ENCODE measurements at regions not wholly inside any gene's neighbourhood (a gene's known extent, or its start where the extent isn't known, plus 50 kb on each side); places are given as distances from the start of the nearest gene placed in this dataset.
"Not testable (repeated sequence)": the region's sequence is repeated elsewhere in the genome, so short reads cannot be mapped to it uniquely, and the experiment has no call there.

- DNase-seq (ENCODE audit: low spot score): no peak
These were observed 488.1 kb upstream of the ARX start for GRCh38 chrX:25503826-25504225.

GRCh38 chrX:25507801-25508200 is 492.0 kb upstream of the ARX start:
- DNase-seq (ENCODE audit: low spot score): no peak

DNA sequence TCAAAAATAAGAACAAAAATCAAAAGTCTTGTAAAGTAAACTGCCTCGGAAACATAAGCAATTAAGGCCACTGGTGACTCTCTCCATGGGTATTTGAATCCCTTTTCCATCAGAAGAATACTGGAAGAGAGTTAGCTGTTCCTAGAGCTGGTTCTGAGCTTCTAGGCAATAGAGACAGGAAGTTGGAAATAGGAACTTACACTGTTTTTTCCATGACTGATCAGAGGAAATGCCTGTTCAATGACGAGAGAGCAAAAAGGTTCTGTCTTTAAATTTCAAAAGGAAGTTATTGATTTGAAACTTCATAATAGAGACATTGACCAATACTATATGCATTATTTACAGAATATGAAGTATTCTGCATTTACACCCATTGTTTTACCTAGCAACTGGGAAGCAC is 503.5 kb upstream of the ARX start:
- DNase-seq (ENCODE audit: low spot score): peak; percentile 45

DNA sequence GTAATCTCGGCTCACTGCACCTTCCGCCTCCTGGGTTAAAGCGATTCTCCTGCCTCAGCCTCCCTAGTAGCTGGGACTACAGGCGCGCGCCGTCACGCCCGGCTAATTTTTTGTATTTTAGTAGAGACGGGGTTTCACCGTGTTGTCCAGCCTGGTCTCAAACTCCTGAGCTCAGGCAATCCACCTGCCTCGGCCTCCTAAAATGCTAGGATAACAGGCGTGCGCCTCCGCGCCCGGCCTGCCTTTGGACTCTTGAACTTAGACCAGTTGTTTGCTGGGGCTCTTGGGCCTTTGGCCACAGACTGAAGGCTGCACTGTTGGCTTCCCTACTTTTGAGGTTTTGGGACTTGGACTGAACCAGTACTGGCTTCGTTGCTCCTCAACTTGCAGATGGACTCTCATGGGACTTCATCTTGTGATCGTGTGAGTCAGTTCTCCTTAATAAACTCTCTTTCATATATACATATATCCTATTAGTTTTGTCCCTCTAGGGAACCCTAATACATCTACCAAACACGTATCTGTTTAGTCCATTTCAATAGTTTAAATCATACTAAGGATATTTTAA is 506.8 kb upstream of the ARX start:
- DNase-seq (ENCODE audit: low spot score): not testable (repeated sequence)

- peak; percentile 56 for DNase-seq (ENCODE audit: low spot score)
These were observed 508.1 kb upstream of the ARX start for GRCh38 chrX:25523574-25524540.

DNA sequence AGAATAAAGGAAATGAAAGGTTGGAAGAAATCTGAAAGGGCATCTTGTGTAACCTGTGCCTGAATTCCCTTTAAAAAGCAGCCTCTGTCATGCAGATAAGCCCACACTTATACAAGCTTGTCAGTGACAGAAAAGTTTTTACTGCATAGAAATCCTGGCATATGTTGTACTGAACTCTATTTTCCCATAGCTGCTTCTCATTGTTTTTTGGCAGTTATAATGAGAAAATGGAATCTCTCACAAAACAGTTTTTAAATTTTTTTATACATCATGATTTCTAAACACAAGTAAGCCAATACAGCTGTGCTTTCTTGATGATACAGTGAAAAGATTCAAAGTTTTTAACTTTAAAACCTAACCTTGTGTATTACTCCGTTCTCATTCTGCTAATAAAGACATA is 511.4 kb upstream of the ARX start:
- no peak for DNase-seq (ENCODE audit: low spot score)

DNA sequence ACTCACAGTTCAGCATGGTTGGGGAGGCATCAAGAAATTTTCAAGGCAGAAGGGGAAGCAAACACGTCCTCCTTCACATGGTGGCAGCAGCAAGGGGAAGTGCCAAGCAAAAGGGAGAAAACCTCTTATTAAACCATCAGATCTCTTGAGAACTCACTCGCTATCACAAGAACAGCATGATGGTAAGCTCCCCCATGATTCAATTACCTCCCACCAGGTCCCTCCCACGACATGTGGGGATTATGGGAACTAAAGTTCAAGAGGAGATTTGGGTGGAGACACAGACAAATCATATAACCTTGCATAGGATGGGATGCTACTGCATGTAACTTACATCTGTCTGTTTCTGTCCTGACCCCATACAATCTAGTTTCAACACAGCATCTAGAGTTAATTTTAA is 511.8 kb upstream of the ARX start:
- DNase-seq (ENCODE audit: low spot score): no peak

- no peak for DNase-seq (ENCODE audit: low spot score)
These were observed 515.3 kb upstream of the ARX start for GRCh38 chrX:25531096-25531495.

DNA sequence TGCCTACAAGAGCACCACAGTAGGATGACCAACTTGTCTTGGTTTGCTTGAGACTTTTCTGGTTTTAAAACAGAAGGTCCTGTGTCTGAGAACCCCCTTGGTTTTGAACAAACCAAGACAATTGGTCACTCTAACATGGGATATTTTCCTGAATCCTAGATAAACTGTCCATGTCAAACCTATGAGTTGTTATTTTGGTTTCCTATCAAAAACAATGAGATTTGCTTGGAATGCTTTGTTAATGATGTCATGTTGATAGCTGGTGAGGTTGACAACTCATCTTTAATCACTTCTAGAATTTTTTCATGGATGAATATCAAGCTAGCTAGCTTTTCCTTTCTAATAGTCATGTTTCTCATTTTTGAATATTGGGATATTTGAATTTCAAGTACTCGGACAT is 518.3 kb upstream of the ARX start:
- DNase-seq (ENCODE audit: low spot score): peak; percentile 36

- DNase-seq (ENCODE audit: low spot score): no peak
These were observed 520.7 kb upstream of the ARX start for GRCh38 chrX:25536307-25536970.

DNA sequence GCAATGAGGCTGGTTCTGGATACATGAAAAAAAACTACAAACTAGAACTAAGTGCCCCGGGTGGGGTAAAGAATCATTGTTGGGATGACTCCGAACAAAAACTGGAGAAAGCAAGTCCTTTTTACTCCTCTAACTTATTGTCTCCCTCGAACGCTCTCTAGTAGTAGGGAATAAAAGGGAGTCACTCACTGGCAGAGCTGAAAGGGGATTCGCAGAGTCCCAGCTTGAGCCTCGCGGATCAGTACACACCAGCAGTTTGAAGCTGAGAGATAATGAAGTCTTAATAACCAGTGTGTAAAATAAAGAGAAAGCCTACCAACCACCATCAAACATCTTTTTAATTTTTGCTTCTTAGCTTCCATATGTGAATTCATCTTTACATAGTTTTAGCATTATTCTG is 521.9 kb upstream of the ARX start:
- no peak for DNase-seq (ENCODE audit: low spot score)

DNA sequence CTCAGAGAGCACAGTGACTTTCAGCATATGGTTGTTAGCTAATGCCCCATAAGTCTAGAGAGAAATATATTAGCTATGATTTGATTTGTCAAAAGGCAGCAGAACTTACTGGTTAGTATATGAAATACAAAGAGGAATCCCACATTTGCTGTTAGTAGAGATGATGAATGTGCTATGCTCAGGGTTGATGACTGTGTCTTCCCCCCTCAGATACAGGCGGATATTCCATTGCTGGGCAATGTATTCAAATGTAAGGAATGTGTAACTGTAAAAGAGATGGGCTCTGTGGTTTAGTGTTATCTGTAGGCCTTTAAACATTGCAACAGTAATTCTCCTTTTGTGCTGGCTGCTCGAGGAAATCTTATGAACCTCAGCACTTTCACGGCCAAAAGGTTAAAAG is 528.9 kb upstream of the ARX start:
- DNase-seq (ENCODE audit: low spot score): no peak

- DNase-seq (ENCODE audit: low spot score): peak; percentile 1
These were observed 533.0 kb upstream of the ARX start for GRCh38 chrX:25548811-25549210.

DNA sequence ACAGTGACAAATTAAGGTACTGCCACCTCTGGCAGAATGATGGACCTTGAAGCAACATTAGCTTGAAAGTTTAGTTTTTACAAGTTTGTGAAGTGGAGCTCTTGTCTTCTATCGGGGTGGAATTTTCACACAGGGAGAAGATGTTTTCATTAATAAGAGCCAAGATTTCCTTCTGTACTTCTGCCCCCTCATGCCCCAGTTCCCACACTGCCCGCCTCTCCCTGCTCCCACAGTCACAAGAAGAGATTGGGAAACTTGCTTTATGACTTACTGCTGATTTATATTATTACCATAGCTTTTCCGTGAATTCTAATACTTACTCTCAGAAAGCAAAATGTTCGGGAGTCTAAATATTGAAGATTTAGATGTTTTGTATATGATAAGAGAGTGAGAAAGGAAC is 539.8 kb upstream of the ARX start:
- no peak for DNase-seq (ENCODE audit: low spot score)

DNA sequence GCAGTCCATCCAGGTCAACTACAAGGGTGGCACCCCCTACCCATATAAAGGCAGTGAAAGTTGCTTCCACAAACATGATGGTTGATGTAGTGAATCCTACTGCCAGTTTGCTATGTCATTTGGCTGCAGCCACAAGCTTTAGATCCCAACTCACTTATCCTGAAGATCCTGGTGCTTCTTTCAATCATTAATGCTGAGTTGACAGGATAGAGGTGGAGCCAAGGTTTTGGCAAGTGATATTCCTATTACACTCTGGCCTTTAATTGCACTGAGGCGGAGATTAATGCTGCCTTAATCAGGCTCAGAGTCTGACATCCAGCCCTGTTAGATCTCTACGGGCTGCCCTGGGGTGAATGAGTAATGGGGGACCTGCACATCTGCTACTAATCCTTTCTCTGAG is 542.4 kb upstream of the ARX start:
- DNase-seq (ENCODE audit: low spot score): no peak

DNA sequence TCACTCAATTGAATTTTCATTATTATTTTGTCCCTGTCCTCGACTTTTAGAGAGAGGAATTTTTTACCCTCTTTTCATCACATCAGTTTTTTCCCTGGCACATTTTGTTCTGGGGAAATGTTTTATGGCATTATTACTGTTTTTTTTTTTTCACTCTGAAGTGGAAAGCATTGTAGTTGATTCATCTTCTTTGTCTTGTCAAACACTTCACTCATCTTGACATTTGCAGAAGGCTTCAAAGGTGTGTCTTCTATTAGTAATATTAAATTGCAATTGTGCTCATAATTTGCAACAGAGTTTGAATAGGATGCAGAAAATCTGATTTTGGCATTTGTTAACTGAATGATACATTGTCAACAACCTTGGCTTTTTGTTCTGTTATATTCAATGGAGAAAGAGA is 545.4 kb upstream of the ARX start:
- DNase-seq (ENCODE audit: low spot score): no peak

- DNase-seq (ENCODE audit: low spot score): no peak
These were observed 557.9 kb upstream of the ARX start for GRCh38 chrX:25573631-25574030.

DNA sequence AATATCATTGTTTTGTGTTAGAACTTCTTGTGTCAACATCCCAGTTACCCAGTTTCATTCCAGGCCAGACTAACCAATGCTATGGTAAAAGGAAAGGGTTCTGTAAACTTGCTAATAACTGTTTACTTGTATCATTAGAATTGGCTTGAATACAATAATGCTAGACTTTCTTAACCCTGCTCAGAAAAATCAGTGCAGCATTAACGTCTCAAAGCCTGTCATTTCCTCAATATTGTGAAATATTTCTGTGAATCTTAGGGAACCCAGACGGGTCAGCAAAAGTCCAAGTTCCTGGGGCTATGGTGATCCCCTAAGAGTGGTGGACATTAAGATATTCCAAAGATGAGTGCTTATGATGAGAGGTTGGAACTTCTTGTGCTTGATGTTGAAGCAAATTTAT is 541.2 kb upstream of the MAGEB18 start:
- no peak for DNase-seq (ENCODE audit: low spot score)

GRCh38 chrX:25597551-25597950 is 540.6 kb upstream of the MAGEB18 start:
- DNase-seq (ENCODE audit: low spot score): no peak

- no peak for DNase-seq (ENCODE audit: low spot score)
These were observed 539.1 kb upstream of the MAGEB18 start for GRCh38 chrX:25599061-25599460.

DNA sequence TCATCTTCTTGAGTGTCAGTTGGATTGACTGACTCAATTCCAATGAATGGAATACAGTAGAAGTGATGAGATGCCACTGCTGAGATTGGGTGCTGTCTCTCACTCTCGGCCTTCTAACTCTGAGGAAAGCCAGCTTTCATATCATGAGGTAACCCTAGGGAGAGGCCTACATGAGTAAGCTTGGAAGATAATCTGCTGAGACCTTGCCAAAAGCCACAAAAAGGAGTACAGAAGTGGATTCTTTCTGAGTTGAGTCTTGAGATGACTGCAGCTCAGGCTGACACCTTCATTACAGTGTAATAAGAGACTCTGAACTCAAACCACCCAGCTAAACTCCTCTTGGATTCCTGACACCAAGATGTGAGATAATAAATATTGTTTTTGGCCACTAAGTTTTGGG is 537.4 kb upstream of the MAGEB18 start:
- no peak for DNase-seq (ENCODE audit: low spot score)

- DNase-seq (ENCODE audit: low spot score): no peak
These were observed 536.8 kb upstream of the MAGEB18 start for GRCh38 chrX:25601323-25601722.

DNA sequence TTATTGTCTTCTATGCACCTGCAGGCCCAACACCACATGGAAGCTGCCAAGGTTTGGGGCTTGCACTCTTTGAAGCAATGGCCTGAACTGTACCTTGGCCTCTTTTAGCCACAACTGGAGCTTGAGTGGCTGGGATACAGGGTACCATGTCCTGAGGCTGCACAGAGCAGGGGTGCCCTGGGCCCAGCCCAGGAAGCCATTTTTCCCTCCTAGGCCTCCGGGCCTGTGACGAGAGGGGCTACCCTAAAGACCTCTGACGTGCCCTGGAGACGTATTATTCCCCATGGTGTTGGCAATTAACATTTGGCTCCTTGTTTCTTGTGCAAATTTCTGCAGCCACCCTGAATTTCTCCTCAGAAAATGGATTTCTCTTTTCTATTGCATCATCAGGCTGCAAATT is 519.9 kb upstream of the MAGEB18 start:
- DNase-seq (ENCODE audit: low spot score): no peak

All from kidney capillary endothelial cell (primary cell).